HG02970 (cell line): ENCODE measurements at regions not wholly inside any gene's neighbourhood (a gene's known extent, or its start where the extent isn't known, plus 50 kb on each side); places are given as distances from the start of the nearest gene placed in this dataset.

Experiments used
- ATAC-seq: cut with Tn5 transposase; IDR thresholded peaks from one replicate; pipeline ENCODE4 v1.9.1; 2021; ENCODE audit warnings: mild to moderate bottlenecking, moderate library complexity, moderate number of reproducible peaks; ENCODE audit not compliant: unreplicated experiment, low FRiP score

- no peak for ATAC-seq
Measured at GRCh38 chr14:49401373-49401772, 184.8 kb downstream of the RPS29 start.

- ATAC-seq = no peak
Measured at GRCh38 chr14:49396801-49397200, 189.4 kb downstream of the RPS29 start.

- ATAC-seq = no peak
Measured at GRCh38 chr14:49381778-49382177, 204.4 kb downstream of the RPS29 start.

GRCh38 chr14:49367696-49368095 lies 218.5 kb downstream of the RPS29 start:
- ATAC-seq = no peak

DNA sequence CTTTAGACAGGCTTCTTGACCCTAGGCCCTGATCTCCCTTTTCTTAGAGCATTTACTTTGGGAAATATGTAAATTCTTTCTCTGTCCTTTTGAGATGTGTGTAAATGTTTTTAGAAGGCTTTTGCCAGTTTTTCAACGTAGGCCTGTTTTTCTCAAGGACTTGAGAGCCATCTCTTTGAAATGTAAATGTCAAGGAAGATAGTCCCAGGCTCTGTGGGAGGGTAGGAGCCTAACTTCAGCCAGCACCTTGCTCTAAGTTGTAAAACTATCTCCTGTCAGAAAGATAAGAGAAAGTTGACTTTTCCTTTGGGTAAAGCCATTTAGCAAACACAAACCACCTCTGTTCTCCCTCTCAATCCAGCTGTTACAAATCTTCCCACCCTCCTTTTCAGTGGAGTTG lies 219.8 kb downstream of the RPS29 start:
- no peak for ATAC-seq

GRCh38 chr14:49364752-49365117 lies 221.4 kb downstream of the RPS29 start:
- no peak for ATAC-seq

DNA sequence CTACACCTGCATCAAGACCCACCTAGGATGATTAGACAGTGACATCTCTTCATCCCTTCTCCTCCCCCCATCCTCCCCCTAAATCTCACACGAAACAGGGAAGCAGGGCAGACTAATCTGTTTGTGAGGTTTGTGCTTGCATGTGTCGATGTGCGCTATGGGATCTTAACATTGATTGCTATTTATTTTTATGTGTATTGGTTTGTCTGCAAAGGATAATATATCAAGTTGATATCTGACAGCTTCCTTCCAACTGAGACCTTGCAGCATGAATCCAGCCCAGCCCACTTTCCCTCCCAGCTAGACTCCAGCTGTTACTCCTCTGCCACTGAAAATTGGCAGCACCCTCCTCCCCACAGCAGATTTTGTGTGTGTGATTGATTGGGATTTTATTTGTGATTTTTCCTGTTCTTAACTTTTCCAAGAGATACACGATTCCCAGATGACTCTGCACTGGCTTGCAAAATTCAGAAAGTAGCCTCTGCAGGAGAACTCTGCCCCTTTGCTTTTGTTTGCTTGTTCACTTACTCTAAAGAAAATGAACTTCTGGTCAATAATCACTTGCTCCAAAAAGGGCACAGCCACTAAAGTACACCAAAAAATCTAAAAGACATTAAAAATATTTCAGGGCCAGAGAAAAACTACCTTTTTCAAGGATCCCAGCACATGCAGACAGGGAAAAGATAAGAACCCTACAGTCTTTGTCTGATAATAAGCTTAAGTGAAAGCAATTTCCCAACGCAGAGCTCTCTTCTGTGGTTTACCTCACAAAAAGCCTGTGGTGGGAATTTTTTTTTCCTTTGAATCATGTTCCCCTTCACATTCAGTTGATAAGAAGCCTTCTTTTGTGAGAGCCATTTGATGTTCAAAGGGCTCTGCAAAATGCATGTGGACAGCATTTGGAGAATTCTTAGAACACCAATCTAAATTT lies 222.1 kb downstream of the RPS29 start:
- no peak for ATAC-seq

- ATAC-seq = no peak
Measured at GRCh38 chr14:49362916-49363315, 223.3 kb downstream of the RPS29 start.

DNA sequence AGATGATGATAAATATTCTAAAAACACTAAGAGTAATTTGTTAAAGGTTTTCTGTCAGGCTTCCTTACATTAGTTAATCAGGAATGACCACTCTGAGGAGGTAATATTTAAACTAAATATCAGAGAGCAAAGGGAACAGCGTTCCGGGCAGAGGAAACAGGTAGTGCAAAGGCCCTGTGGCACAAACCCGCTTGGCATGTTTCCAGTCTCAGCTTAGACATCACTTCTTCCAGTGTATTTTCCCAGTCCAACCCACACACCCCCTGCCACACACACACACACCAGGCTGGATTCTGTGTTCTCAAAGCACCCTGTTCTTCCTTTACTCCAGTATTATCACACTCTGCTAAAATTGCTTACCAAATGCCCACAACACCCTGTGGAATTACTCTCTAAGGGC lies 247.1 kb downstream of the RPS29 start:
- ATAC-seq = no peak

DNA sequence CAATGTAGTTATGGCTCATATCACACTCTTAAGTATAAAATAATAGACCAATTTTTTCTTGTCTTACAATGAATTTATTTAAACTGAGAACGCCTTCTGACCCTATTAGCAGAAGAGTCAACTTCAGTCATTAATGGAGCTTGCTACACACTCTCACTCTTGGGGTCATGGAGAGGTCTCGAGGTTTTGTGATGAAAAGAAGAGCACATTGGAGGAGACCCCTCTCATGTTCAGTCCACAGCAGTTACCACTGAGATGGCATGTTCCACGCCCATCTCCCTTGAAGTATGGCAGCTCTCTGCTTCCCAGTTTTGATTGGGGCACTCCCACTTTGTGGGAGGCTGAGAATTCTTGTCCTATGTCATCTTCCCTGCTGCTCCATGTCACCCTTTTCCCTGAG lies 266.4 kb downstream of the RPS29 start:
- no peak for ATAC-seq

GRCh38 chr14:49315570-49315969 lies 270.6 kb downstream of the RPS29 start:
- ATAC-seq = no peak

DNA sequence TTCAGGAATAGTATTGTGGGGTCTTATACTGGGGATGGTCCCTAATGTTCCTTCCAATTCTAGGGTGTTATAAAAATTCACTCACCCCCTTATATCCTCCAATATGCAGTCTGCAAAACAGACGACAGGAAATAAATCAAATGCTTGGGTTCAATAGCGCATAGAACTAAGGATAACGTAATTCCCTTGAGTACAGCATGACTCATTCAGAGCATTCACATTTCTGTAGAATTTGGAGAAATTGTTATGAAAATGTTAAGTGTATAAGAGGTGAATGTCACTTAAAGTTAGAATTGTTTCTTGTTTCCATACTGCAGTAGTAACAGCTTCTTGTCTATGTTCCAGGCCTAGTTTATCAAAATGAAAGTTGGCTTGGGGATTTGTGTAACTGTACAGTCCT lies 271.4 kb downstream of the RPS29 start:
- ATAC-seq = no peak

- ATAC-seq = no peak
Measured at GRCh38 chr14:49313108-49313507, 273.1 kb downstream of the RPS29 start.

- ATAC-seq = no peak
Measured at GRCh38 chr14:49310298-49310697, 275.9 kb downstream of the RPS29 start.

- ATAC-seq = peak; percentile 62
Measured at GRCh38 chr14:49306152-49306751, 279.9 kb downstream of the RPS29 start.

DNA sequence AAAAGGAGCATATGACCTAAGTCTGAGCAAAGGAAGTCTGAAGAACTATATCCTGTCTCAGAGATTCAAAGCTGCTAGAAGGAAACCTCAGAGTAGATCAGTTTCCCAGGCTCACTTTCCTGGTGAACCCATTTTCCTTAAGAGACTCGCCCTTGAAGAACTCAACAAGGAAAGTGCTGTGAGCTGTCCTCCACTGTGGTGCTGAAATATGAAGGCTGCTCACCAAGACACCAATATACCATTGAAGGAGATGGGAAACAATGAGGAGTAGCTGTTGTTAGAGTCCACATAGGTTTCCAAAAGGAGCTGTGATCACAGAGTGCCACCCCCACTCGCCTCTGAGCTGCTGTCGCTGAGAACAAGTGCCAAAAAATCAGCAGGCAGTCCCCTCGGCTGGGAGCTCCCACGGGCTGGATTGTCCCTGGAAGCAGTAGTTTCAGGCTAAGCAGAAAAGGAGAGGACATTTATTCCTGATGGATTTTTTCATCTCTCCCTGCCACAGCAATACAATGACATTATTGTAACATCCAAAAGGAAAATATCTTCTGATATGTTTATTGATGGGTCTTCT lies 282.1 kb downstream of the RPS29 start:
- no peak for ATAC-seq

- no peak for ATAC-seq
Measured at GRCh38 chr14:49297102-49297501, 289.1 kb downstream of the RPS29 start.

DNA sequence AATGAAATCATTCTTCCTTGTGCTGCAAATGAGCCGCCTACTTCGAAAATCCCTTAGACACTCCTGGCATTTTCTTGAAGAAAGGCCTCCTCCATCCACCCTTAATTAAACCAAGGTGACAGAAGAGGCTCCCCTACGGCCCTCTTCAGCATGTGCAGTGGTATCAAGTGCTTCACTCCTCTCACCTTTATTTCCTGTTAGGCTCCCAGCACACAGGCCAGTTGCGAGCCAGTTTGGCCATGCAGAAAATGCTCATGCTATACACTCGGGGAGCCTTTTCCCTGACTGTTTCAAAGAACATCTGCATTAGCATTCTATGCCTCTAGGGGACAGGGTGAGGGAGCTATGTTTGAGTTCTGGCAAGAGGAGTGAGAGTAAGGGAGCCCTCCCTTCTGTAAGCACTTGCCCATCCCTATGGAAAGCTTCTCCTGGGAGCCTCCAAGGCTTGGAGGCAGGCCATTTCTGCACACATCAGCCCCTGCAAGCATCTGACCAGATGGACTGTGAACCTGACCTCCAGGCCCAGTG lies 291.5 kb downstream of the RPS29 start:
- ATAC-seq = no peak

DNA sequence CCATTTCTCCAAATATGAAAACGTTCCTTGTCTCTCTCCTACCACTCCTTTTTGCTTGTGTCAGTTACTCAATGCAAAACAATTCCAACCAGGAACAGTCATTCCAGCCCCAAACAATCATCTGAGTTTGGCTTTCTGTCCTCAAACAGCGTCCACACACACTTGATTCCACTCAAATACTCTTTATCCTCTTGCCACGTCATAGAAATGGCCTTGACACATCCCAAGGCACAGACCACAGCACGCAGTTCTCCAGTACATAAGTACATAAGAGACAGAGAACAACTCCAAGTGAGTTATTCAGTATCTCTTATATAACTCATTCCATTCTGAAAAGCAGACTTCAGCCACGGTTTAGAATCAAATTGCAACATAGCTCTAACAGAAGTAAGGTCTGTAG lies 299.2 kb downstream of the RPS29 start:
- ATAC-seq = no peak

DNA sequence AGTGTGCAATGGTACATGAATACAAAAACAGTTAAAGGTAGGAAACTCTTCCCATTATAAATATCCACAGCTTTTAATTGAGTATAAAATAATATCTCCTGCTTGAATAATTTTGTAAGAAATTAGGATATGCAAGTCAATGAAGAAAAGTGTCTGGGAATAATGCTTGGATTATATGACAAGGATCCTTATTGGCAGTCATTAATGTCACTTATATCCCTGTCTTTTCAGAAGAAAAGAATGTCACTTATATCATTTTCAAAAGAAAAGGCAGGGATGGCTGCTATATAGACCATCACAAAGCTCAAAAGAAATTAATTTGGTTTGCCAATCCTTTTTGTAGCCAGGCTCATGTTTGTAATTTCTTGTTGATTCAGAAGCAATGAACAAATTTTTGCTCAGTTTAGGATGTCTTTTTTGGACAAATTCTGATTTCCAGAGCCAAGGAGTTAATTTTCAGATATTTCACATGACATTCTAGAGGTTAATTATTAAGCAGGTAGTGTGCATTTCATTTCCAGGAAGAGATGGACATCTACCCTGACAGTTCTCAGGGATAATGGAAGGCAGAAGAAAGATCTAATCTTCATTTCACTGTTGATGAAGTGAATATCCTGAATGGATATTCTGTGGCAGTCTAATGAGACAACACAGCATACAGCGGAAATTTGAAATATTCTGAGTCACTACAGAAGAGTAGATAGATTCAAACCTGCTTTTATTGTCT lies 299.8 kb downstream of the RPS29 start:
- ATAC-seq = no peak

- ATAC-seq = no peak
Measured at GRCh38 chr14:49280566-49280965, 305.6 kb downstream of the RPS29 start.
